H9 (cell line): ENCODE measurements at regions not wholly inside any gene's neighbourhood (a gene's known extent, or its start where the extent isn't known, plus 50 kb on each side); places are given as distances from the start of the nearest gene placed in this dataset.

Experiments used
- DNase-seq: peaks from one replicate; pipeline ENCODE4 v3.0.0-alpha.2; 2017
- H2AFZ ChIP-seq: one replicate; pipeline ENCODE4 v1.6.1; 2013; ENCODE audit warnings: mild to moderate bottlenecking, low read length, control low read depth, moderate library complexity
- H2AK5ac ChIP-seq: 2 replicates; pipeline ENCODE4 v1.6.1; 2013; ENCODE audit warnings: low read length, control low read depth, mixed read lengths; ENCODE audit not compliant: insufficient read length
- H2BK120ac ChIP-seq: one replicate; pipeline ENCODE4 v1.6.1; 2013; ENCODE audit warnings: low read depth, mild to moderate bottlenecking, low read length, control low read depth, inconsistent platforms; ENCODE audit not compliant: poor library complexity, severe bottlenecking
- H2BK12ac ChIP-seq: 2 replicates; pipeline ENCODE4 v1.6.1; 2013; ENCODE audit warnings: low read length, control low read depth, mixed read lengths, low read depth; ENCODE audit not compliant: insufficient read length
- H2BK15ac ChIP-seq: 2 replicates; pipeline ENCODE4 v1.6.1; 2013; ENCODE audit warnings: low read depth, low read length, control low read depth
- H2BK20ac ChIP-seq: one replicate; pipeline ENCODE4 v1.6.1; 2013; ENCODE audit warnings: low read depth, mild to moderate bottlenecking, low read length, control low read depth, inconsistent platforms; ENCODE audit not compliant: poor library complexity, severe bottlenecking
- H2BK5ac ChIP-seq: 2 replicates; pipeline ENCODE4 v1.6.1; 2013; ENCODE audit warnings: low read length, control low read depth, mixed read lengths; ENCODE audit not compliant: insufficient read length
- H3K14ac ChIP-seq: 2 replicates; pipeline ENCODE4 v1.6.1; 2013; ENCODE audit warnings: low read length, control low read depth; ENCODE audit not compliant: insufficient read depth
- H3K18ac ChIP-seq: 2 replicates; pipeline ENCODE4 v1.6.1; 2013; ENCODE audit warnings: low read depth, mild to moderate bottlenecking, mixed read lengths, low read length, control low read depth; ENCODE audit not compliant: insufficient read length
- H3K23ac ChIP-seq: 2 replicates; pipeline ENCODE4 v1.6.1; 2013; ENCODE audit warnings: low read length, control low read depth, mixed read lengths, low read depth; ENCODE audit not compliant: insufficient read length
- H3K23me2 ChIP-seq: 2 replicates; pipeline ENCODE4 v1.6.1; 2013; ENCODE audit warnings: low read depth, mild to moderate bottlenecking, mixed read lengths, low read length, control low read depth; ENCODE audit not compliant: insufficient read length, poor library complexity, severe bottlenecking
- H3K27ac ChIP-seq: 2 replicates; pipeline ENCODE4 v1.5.1; 2013; ENCODE audit warnings: low read length, control low read depth, mixed read lengths, low read depth; ENCODE audit not compliant: insufficient read length
- H3K27me3 ChIP-seq: 2 replicates; pipeline ENCODE4 v1.6.1; 2013; ENCODE audit warnings: low read length, control low read depth, inconsistent platforms; ENCODE audit not compliant: insufficient read depth
- H3K4ac ChIP-seq: 2 replicates; pipeline ENCODE4 v1.6.1; 2013; ENCODE audit warnings: low read depth, mild to moderate bottlenecking, control low read depth, inconsistent platforms, low read length, moderate library complexity
- H3K4me1 ChIP-seq: 2 replicates; pipeline ENCODE4 v1.6.1; 2013; ENCODE audit warnings: low read length, control low read depth, inconsistent platforms; ENCODE audit not compliant: insufficient read depth
- H3K4me2 ChIP-seq: 2 replicates; pipeline ENCODE4 v1.6.1; 2013; ENCODE audit warnings: low read length, control low read depth, mixed read lengths; ENCODE audit not compliant: insufficient read length, insufficient read depth
- H3K56ac ChIP-seq: 2 replicates; pipeline ENCODE4 v1.6.1; 2013; ENCODE audit warnings: low read depth, mild to moderate bottlenecking, mixed read lengths, low read length, control low read depth; ENCODE audit not compliant: insufficient read length
- H3K79me1 ChIP-seq: 2 replicates; pipeline ENCODE4 v1.6.1; 2013; ENCODE audit warnings: low read depth, mild to moderate bottlenecking, moderate library complexity, low read length, control low read depth, inconsistent platforms; ENCODE audit not compliant: insufficient read depth, poor library complexity, severe bottlenecking
- H3K79me2 ChIP-seq: 2 replicates; pipeline ENCODE4 v1.6.1; 2013; ENCODE audit warnings: low read length, control low read depth, inconsistent platforms; ENCODE audit not compliant: insufficient read depth
- H3K9ac ChIP-seq: 2 replicates; pipeline ENCODE4 v1.6.1; 2013; ENCODE audit warnings: low read length, control low read depth, mixed read lengths; ENCODE audit not compliant: insufficient read length; ENCODE audit errors: extremely low read depth
- H3K9me3 ChIP-seq: one replicate; pipeline ENCODE4 v1.6.1; 2013; ENCODE audit warnings: low read depth, low read length, inconsistent platforms; ENCODE audit not compliant: control insufficient read depth
- H3T11ph ChIP-seq: one replicate; pipeline ENCODE4 v1.6.1; 2013; ENCODE audit warnings: mild to moderate bottlenecking, low read length, control low read depth, inconsistent platforms
- H4K20me1 ChIP-seq: one replicate; pipeline ENCODE4 v1.6.1; 2013; ENCODE audit not compliant: control insufficient read depth, insufficient read length, insufficient read depth
- H4K5ac ChIP-seq: 2 replicates; pipeline ENCODE4 v1.6.1; 2013; ENCODE audit warnings: low read depth, mild to moderate bottlenecking, mixed read lengths, low read length, control low read depth; ENCODE audit not compliant: insufficient read length
- H4K8ac ChIP-seq: replicated peaks from 2 replicates; pipeline ENCODE4 v1.6.1; 2013; ENCODE audit warnings: low read length, control low read depth, mixed read lengths, low read depth; ENCODE audit not compliant: insufficient read length
- H4K91ac ChIP-seq: 2 replicates; pipeline ENCODE4 v1.6.1; 2013; ENCODE audit warnings: low read depth, mild to moderate bottlenecking, moderate library complexity, mixed read lengths, low read length, control low read depth; ENCODE audit not compliant: insufficient read length
- H3K27ac Mint-ChIP-seq, 3 experiments: 2 replicates in 2 of 3; 3 replicates in 1 of 3; pipeline ENCODE4 v1.8.0; 2020 to 2021; ENCODE audit warnings: mixed read lengths in 3 of 3, mild to moderate bottlenecking in 1 of 3, moderate library complexity in 1 of 3
- H3K27me3 Mint-ChIP-seq: 2 replicates; pipeline ENCODE4 v1.8.0; 2021; ENCODE audit warnings: low read depth, mild to moderate bottlenecking, moderate library complexity, mixed read lengths
- H3K36me3 Mint-ChIP-seq, 3 experiments: 2 replicates in 2 of 3; 3 replicates in 1 of 3; pipeline ENCODE4 v1.8.0; 2020 to 2021; ENCODE audit warnings: low read depth in 3 of 3, mixed read lengths in 3 of 3; ENCODE audit not compliant: insufficient read depth in 1 of 3
- H3K4me1 Mint-ChIP-seq, 2 experiments: 2 replicates each; pipeline ENCODE4 v1.8.0; 2020; ENCODE audit warnings: mixed read lengths in 2 of 2
- H3K4me3 Mint-ChIP-seq, 2 experiments: 2 replicates in 1 of 2; 3 replicates in 1 of 2; pipeline ENCODE4 v1.8.0; 2020 to 2021; ENCODE audit warnings: mild to moderate bottlenecking in 2 of 2, mixed read lengths in 2 of 2, moderate library complexity in 1 of 2
- H3K9me3 Mint-ChIP-seq, 2 experiments: 2 replicates in 1 of 2; 3 replicates in 1 of 2; pipeline ENCODE4 v1.8.0; 2020; ENCODE audit warnings: mild to moderate bottlenecking in 2 of 2, mixed read lengths in 2 of 2, moderate library complexity in 1 of 2
- CTCF ChIP-seq: fragments of 200-600 bp; sonication (generic); conservative IDR thresholded peaks from 3 replicates; pipeline ENCODE4 v1.8.0; 2021; ENCODE audit warnings: antibody characterized with exemption, mild to moderate bottlenecking
- WGBS: extraction: QIAGEN DNeasy Blood & Tissue Kit; methylation state at CpG from one replicate; pipeline ENCODE4 v1.1.7; 2013; ENCODE audit warnings: missing lambda C conversion rate, low lambda C conversion rate, mixed read lengths; ENCODE audit not compliant: insufficient read length; ENCODE audit errors: extremely low coverage; 5-methylcytosine and 5-hydroxymethylcytosine counted together

DNA sequence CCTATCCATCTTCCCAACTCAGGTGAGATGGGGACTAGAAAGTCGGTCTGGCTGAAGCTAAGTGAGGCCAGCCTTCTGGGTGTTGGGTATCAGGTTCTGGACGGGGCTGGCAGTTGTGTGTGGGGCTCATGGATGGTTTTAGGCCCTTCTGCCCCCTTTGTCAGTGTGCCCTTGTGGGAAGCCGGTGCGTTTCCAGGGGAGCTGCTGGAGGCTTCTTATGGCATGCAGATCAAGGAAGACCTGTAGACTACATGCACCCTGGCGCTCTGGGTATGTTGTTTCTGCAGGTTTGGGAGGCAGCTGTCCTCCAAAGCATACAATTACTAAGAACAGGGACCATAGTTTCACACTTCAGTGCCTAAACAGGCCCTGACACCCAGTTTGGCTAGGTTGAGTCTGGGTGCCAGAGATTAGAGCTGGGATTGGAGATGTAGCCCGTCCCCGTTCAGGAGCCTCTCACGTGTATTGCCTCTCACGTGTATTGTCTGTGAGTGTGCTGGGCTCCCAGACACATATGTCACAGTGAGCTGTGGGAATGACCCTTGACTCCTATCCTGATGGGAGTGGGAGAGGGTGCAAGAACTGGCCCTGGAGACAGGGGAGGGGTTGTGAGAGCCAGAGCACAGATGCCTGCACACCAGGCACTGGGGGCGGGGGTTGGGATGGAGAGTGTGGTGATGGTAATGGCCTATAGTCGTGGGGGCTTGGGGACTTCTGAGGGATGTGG lies 84.4 kb downstream of the SLC25A47 start:
- Histone ChIP-seq H3K23me2 (no peaks in the 10 kb centered on the region), H4K20me1 (no peaks in the 10 kb centered on the region), H3K79me1 (no peaks in the 10 kb centered on the region), H4K91ac (no peak overlapping the region), H3K4me2 (no peak overlapping the region), H3K18ac (no peak overlapping the region), H3T11ph (no peak overlapping the region), H3K14ac (no peak overlapping the region; the same call in 1 of the 2 replicates), H3K4ac (no peak overlapping the region), H3K56ac (no peak overlapping the region), H3K4me1 (peaks cover 15% of the 10 kb centered on the region; the same call in 1 of the 2 replicates), H2BK20ac (no peak overlapping the region), H3K27ac (no peak overlapping the region), H2AFZ (no peak overlapping the region), H3K23ac (no peak overlapping the region), H3K27me3 (no peaks in the 10 kb centered on the region), H2BK120ac (no peak overlapping the region), H2BK5ac (no peak overlapping the region), H2BK12ac (no peak overlapping the region), H3K79me2 (no peaks in the 10 kb centered on the region), H2BK15ac (no peak overlapping the region), H2AK5ac (no peak overlapping the region), H3K9me3 (no peaks in the 10 kb centered on the region), H4K5ac (no peak overlapping the region), H3K9ac (no peak overlapping the region), H4K8ac (no peak overlapping the region)
- Mint-ChIP-seq H3K36me3 (no peaks in the 10 kb centered on the region), H3K4me1 (peaks cover 53 to 58% of the 10 kb centered on the region in 2 experiments), H3K9me3 (no peaks in the 10 kb centered on the region), H3K27me3 (no peaks in the 10 kb centered on the region; the same call in 1 of the 2 replicates), H3K4me3 (no peak overlapping the region; a peak in 1 of 5 replicates), H3K27ac (peak overlapping the region; percentile 33 to 75 (median 75); a peak in 4 of 7 replicates)
- no peak for TF ChIP-seq CTCF
- no CpG with 5 or more reads among the region's 11 CpGs for WGBS
- no peak for DNase-seq
